GM10266 (cell line): ENCODE measurements at regions not wholly inside any gene's neighbourhood (a gene's known extent, or its start where the extent isn't known, plus 50 kb on each side); places are given as distances from the start of the nearest gene placed in this dataset.

Experiments used
- DNase-seq: peaks from one replicate; pipeline ENCODE4 v3.0.0; 2012; ENCODE audit errors: extremely low spot score
- CTCF ChIP-seq: IDR thresholded peaks from 2 replicates; pipeline ENCODE4 v1.5.1; 2012; ENCODE audit warnings: mild to moderate bottlenecking, low read depth; ENCODE audit not compliant: control insufficient read depth, insufficient read depth; ENCODE audit errors: missing control alignments

GRCh38 chrX:925652-926061 lies 286.8 kb downstream of the CRLF2 start:
- no peak for TF ChIP-seq CTCF
- DNase-seq, result no peak

- no peak for DNase-seq
- no peak for TF ChIP-seq CTCF
Observed at GRCh38 chrX:925094-925493, 287.4 kb downstream of the CRLF2 start.

- TF ChIP-seq CTCF, result no peak
- DNase-seq, result no peak
Observed at GRCh38 chrX:924017-924416, 288.4 kb downstream of the CRLF2 start.

GRCh38 chrX:920234-920799 lies 289.7 kb downstream of the SHOX start:
- DNase-seq, result no peak
- TF ChIP-seq CTCF, result no peak

GRCh38 chrX:916230-916599 lies 285.6 kb downstream of the SHOX start:
- no peak for TF ChIP-seq CTCF
- DNase-seq, result no peak

- TF ChIP-seq CTCF, result no peak
Observed at GRCh38 chrX:915427-916229, 285.0 kb downstream of the SHOX start.

GRCh38 chrX:914206-914605 lies 283.6 kb downstream of the SHOX start:
- no peak for DNase-seq
- no peak for TF ChIP-seq CTCF

More at GRCh38 chrX:915427-916229, 285.0 kb downstream of the SHOX start:
- DNase-seq, result no peak
